DMS79 treated with DMSO at 0.1 percent for 48 hours (cell line): ENCODE measurements at regions not wholly inside any gene's neighbourhood (a gene's known extent, or its start where the extent isn't known, plus 50 kb on each side); places are given as distances from the start of the nearest gene placed in this dataset.

Source experiments
- DNase-seq: peaks from one replicate; lab custom pipeline; 2025; lab: John Stamatoyannopoulos, UW

- no peak for DNase-seq
These were observed 320.9 kb upstream of the PRDM1 start for GRCh38 chr6:105765239-105765638.

- DNase-seq = no peak
These were observed 321.8 kb upstream of the PRDM1 start for GRCh38 chr6:105764315-105764714.

GRCh38 chr6:105763866-105764265, 322.3 kb upstream of the PRDM1 start:
- DNase-seq = no peak

GRCh38 chr6:105760746-105761145, 325.4 kb upstream of the PRDM1 start:
- no peak for DNase-seq

- no peak for DNase-seq
These were observed 326.2 kb upstream of the PRDM1 start for GRCh38 chr6:105759946-105760345.

GRCh38 chr6:105759015-105759414, 327.1 kb upstream of the PRDM1 start:
- DNase-seq = no peak

GRCh38 chr6:105757512-105758200, 328.5 kb upstream of the PRDM1 start:
- DNase-seq = no peak

- no peak for DNase-seq
These were observed 330.3 kb upstream of the PRDM1 start for GRCh38 chr6:105755885-105756284.

GRCh38 chr6:105753620-105754211, 332.4 kb upstream of the PRDM1 start:
- no peak for DNase-seq

- peak; percentile 9 for DNase-seq
These were observed 332.9 kb upstream of the PRDM1 start for GRCh38 chr6:105753207-105753606.

GRCh38 chr6:105750089-105750488, 336.0 kb upstream of the PRDM1 start:
- DNase-seq = no peak

- DNase-seq = no peak
These were observed 337.4 kb upstream of the PRDM1 start for GRCh38 chr6:105748737-105749161.

GRCh38 chr6:105747823-105748405, 338.2 kb upstream of the PRDM1 start:
- no peak for DNase-seq

GRCh38 chr6:105746509-105746908, 339.6 kb upstream of the PRDM1 start:
- DNase-seq = no peak

GRCh38 chr6:105746130-105746505, 340.0 kb upstream of the PRDM1 start:
- no peak for DNase-seq

GRCh38 chr6:105745464-105746129, 340.5 kb upstream of the PRDM1 start:
- no peak for DNase-seq

- DNase-seq = no peak
These were observed 341.3 kb upstream of the PRDM1 start for GRCh38 chr6:105744815-105745214.

- no peak for DNase-seq
These were observed 338.2 kb upstream of the PREP start for GRCh38 chr6:105740946-105741645.

GRCh38 chr6:105739764-105740163, 336.9 kb upstream of the PREP start:
- DNase-seq = no peak

- DNase-seq = no peak
These were observed 330.8 kb upstream of the PREP start for GRCh38 chr6:105733556-105734162.

- DNase-seq = no peak
These were observed 326.1 kb upstream of the PREP start for GRCh38 chr6:105728995-105729394.
